ENCODE measurements at regions not wholly inside any gene's neighbourhood (a gene's known extent, or its start where the extent isn't known, plus 50 kb on each side); places are given as distances from the start of the nearest gene placed in this dataset.

DNA sequence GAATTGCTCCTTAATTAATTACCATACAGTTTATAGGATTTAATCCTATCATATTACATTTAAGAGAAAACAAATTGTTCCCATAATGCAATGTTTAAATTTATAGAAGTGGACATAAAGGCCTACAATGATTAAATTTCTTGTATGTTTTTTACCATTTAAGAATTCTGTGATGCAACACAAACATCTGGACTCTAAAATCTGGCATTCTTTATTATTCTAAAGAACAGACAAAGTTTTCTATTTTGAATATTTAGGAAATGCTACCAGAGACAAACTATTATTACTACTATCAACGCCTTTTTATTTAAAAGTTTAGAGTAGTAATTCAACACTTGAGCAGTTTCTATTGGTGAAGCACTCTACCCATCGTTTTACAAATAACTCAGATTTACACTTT is 535.1 kb downstream of the TMX3 start:
- TF ChIP-seq CTCF (IDR thresholded peaks at IDR 0.05) (no peak), POLR2A (IDR thresholded peaks at IDR 0.05) (no peak)
